IMR-90 (cell line): ENCODE measurements at regions not wholly inside any gene's neighbourhood (a gene's known extent, or its start where the extent isn't known, plus 50 kb on each side); places are given as distances from the start of the nearest gene placed in this dataset.

Experiments
- ATAC-seq: fragments of 200-7000 bp; cut with Tn5 transposase; 2 replicates; pipeline ENCODE4 v1.9.1; 2020; ENCODE audit warnings: low read depth, mild to moderate bottlenecking, moderate library complexity
- BruUV-seq: library from RNA; stranded (reverse); fragments of 400-500 nt; replicated peaks from 2 replicates; lab custom pipeline; 2021; lab: Mats Ljungman, UMichigan
- CTCF ChIA-PET: fragments of 300-600 bp; formaldehyde crosslinking; extraction: SDS; loops from one replicate; lab custom pipeline; 2021; ENCODE audit warnings: antibody characterized with exemption; lab: Yijun Ruan, JAX
- POLR2A ChIA-PET: fragments of 300-600 bp; sonication (Branson Sonifier 250); formaldehyde crosslinking; loops from one replicate; lab custom pipeline; 2022; ENCODE audit warnings: antibody characterized with exemption; ENCODE audit not compliant: unreplicated experiment; lab: Charles Lee
- DNase-seq: peaks from one replicate; pipeline ENCODE4 v3.0.0; 2013
- H2AFZ ChIP-seq: replicated peaks from 2 replicates; pipeline ENCODE3; 2013; ENCODE audit warnings: low read length, mild to moderate bottlenecking; ENCODE audit not compliant: poor library complexity
- H2AK5ac ChIP-seq: 2 replicates; pipeline ENCODE4 v1.6.1; 2013; ENCODE audit warnings: low read depth, low read length, inconsistent platforms
- H2AK9ac ChIP-seq: replicated peaks from 2 replicates; pipeline ENCODE3; 2013; ENCODE audit warnings: mild to moderate bottlenecking, low read depth, low read length, moderate library complexity; ENCODE audit not compliant: poor library complexity
- H2BK120ac ChIP-seq: 2 replicates; pipeline ENCODE4 v1.6.1; 2013; ENCODE audit warnings: low read depth, low read length, inconsistent platforms
- H2BK15ac ChIP-seq: 3 replicates; pipeline ENCODE4 v1.6.1; 2013; ENCODE audit warnings: low read depth, low read length, inconsistent platforms
- H2BK20ac ChIP-seq: 2 replicates; pipeline ENCODE4 v1.6.1; 2013; ENCODE audit warnings: low read depth, mild to moderate bottlenecking, inconsistent platforms, low read length, moderate library complexity
- H2BK5ac ChIP-seq: 2 replicates; pipeline ENCODE4 v1.6.1; 2013; ENCODE audit warnings: mild to moderate bottlenecking, low read depth, low read length, inconsistent platforms; ENCODE audit not compliant: poor library complexity, severe bottlenecking
- H3K14ac ChIP-seq: replicated peaks from 2 replicates; pipeline ENCODE4 v1.6.1; 2013; ENCODE audit warnings: low read depth, low read length, inconsistent platforms
- H3K18ac ChIP-seq: 2 replicates; pipeline ENCODE4 v1.6.1; 2013; ENCODE audit warnings: low read depth, low read length, control low read depth
- H3K23ac ChIP-seq: 2 replicates; pipeline ENCODE4 v1.6.1; 2013; ENCODE audit warnings: low read depth, low read length, inconsistent platforms
- H3K27ac ChIP-seq: 2 replicates; pipeline ENCODE4 v1.5.1; 2013; ENCODE audit warnings: mild to moderate bottlenecking, control low read depth, low read length; ENCODE audit not compliant: insufficient read depth
- H3K27me3 ChIP-seq: 2 replicates; pipeline ENCODE4 v1.6.1; 2013; ENCODE audit warnings: low read length; ENCODE audit not compliant: control insufficient read depth, insufficient read depth
- H3K36me3 ChIP-seq: 2 replicates; pipeline ENCODE4 v1.6.1; 2013; ENCODE audit warnings: low read length, mixed read lengths; ENCODE audit not compliant: control insufficient read depth, insufficient read depth
- H3K4ac ChIP-seq: 2 replicates; pipeline ENCODE4 v1.6.1; 2013; ENCODE audit warnings: low read depth, low read length, inconsistent platforms
- H3K4me1 ChIP-seq: 2 replicates; pipeline ENCODE4 v1.6.1; 2013; ENCODE audit warnings: low read length, mixed read lengths; ENCODE audit not compliant: control insufficient read depth, insufficient read depth
- H3K4me2 ChIP-seq: 2 replicates; pipeline ENCODE4 v1.6.1; 2013; ENCODE audit warnings: low read depth, mild to moderate bottlenecking, control low read depth, low read length, moderate library complexity
- H3K4me3 ChIP-seq: 2 replicates; pipeline ENCODE4 v1.5.1; 2013; ENCODE audit warnings: low read depth, mild to moderate bottlenecking, control low read depth, low read length, moderate library complexity; ENCODE audit not compliant: insufficient read depth
- H3K56ac ChIP-seq: 2 replicates; pipeline ENCODE4 v1.6.1; 2013; ENCODE audit warnings: low read length, inconsistent platforms; ENCODE audit not compliant: insufficient read depth; ENCODE audit errors: extremely low read depth
- H3K79me1 ChIP-seq, 2 experiments: 2 replicates each; pipeline ENCODE4 v1.6.1; 2013; ENCODE audit warnings: low read length in 2 of 2, inconsistent platforms in 1 of 2, low read depth in 1 of 2
- H3K9ac ChIP-seq: 2 replicates; pipeline ENCODE4 v1.6.1; 2013; ENCODE audit warnings: low read depth, low read length, control low read depth
- H3K9me1 ChIP-seq: 2 replicates; pipeline ENCODE4 v1.6.1; 2013; ENCODE audit warnings: low read length, inconsistent platforms; ENCODE audit not compliant: insufficient read depth
- H3K9me3 ChIP-seq: 2 replicates; pipeline ENCODE4 v1.6.1; 2013; ENCODE audit warnings: low read length; ENCODE audit not compliant: control insufficient read depth, insufficient read depth
- H4K20me1 ChIP-seq: 2 replicates; pipeline ENCODE4 v1.6.1; 2013; ENCODE audit warnings: low read length, inconsistent platforms; ENCODE audit not compliant: insufficient read depth
- H4K5ac ChIP-seq: 2 replicates; pipeline ENCODE4 v1.6.1; 2013; ENCODE audit warnings: mild to moderate bottlenecking, low read depth, low read length, control low read depth
- H4K8ac ChIP-seq, 2 experiments: 2 replicates each; pipeline ENCODE4 v1.6.1; 2013; ENCODE audit warnings: low read depth in 2 of 2, low read length in 2 of 2, control low read depth in 1 of 2, inconsistent platforms in 1 of 2
- H4K91ac ChIP-seq: 2 replicates; pipeline ENCODE4 v1.6.1; 2013; ENCODE audit warnings: low read depth, low read length, inconsistent platforms; ENCODE audit not compliant: insufficient read depth
- BHLHE40 ChIP-seq: fragments of 150-350 bp; IDR thresholded peaks from 2 replicates; pipeline ENCODE4 v1.6.1; 2016; ENCODE audit warnings: mild to moderate bottlenecking, low read depth, low read length
- MAFK ChIP-seq: IDR thresholded peaks from 2 replicates; pipeline ENCODE4 v1.6.1; 2012; ENCODE audit warnings: low read depth, low read length, improper control_type of control experiment
- MAZ ChIP-seq: IDR thresholded peaks from 2 replicates; pipeline ENCODE4 v1.6.1; 2012; ENCODE audit warnings: low read depth, mild to moderate bottlenecking, low read length, improper control_type of control experiment, moderate library complexity, borderline replicate concordance
- NFE2L2 ChIP-seq: fragments of 150-350 bp; IDR thresholded peaks from 2 replicates; pipeline ENCODE4 v1.6.1; 2016; ENCODE audit warnings: low read depth, mild to moderate bottlenecking, low read length
- RCOR1 ChIP-seq: IDR thresholded peaks from 2 replicates; pipeline ENCODE4 v1.6.1; 2012; ENCODE audit warnings: mild to moderate bottlenecking, low read length, improper control_type of control experiment; ENCODE audit not compliant: insufficient replicate concordance
- RFX5 ChIP-seq: IDR thresholded peaks from 2 replicates; pipeline ENCODE4 v1.8.0; 2012; ENCODE audit warnings: low read depth, mild to moderate bottlenecking, low read length, moderate library complexity
- WGBS, 2 experiments: methylation state at CpG; one replicate each; pipeline versions ENCODE4 v1.1.5 to v1.1.7; 2013; ENCODE audit warnings: missing lambda C conversion rate in 2 of 2; ENCODE audit not compliant: insufficient read length in 1 of 2; ENCODE audit errors: extremely low coverage in 2 of 2; 5-methylcytosine and 5-hydroxymethylcytosine counted together
- dilution Hi-C: fragments of 300-500 bp; cut with HindIII; formaldehyde crosslinking; loops from one replicate; pipeline ENCODE4 v1.14.3; 2018; ENCODE audit warnings: low sequenced_read_pairs; ENCODE audit not compliant: unreplicated experiment
- in situ Hi-C: fragments of 300-500 bp; cut with MboI; formaldehyde crosslinking; loops from 3 replicates; pipeline ENCODE4 v1.14.3; 2019; ENCODE audit warnings: low sequenced_read_pairs, inconsistent platforms, mixed read lengths
- intact Hi-C: fragments of 100-400 bp; cut with micrococcal nuclease; formaldehyde crosslinking; loops from 2 replicates; pipeline ENCODE4 v1.10.0; 2022
- TF ChIP-seq, protein P1 (sequence below): fragments of 150-350 bp; IDR thresholded peaks from 2 replicates; pipeline ENCODE4 v1.6.1; 2016; ENCODE audit warnings: low read depth, mild to moderate bottlenecking, low read length, moderate library complexity, borderline replicate concordance

DNA sequence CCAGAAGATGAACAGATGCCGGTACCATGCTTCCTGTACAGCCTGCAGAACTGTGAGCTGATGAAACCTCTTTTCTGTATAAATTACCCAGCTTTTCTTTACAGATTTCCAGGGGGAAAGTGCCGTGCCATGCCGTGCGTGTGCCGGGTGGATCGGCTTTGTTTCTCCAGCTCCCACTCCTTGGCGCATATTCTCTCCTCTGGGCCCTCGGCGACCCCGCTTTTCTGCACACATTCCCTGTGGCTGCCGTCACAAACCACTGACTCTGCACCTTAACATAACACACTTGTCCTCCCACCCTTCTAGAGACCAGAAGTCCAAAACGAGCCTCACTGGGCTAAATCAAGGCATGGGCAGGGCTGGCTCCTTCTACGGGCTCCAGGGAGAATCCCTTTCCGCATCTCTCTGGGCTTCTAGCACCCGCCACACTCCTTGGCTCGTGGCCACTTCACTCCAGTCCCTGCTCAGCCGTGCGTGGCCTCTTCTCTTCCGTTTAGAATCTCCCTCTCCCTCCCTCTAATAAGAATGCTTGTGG lies 164.9 kb downstream of the C16orf95 start:
- dilution Hi-C loops (no loop called here), intact Hi-C loops (no loop called here), in situ Hi-C loops (no loop called here)
- no peak overlapping the region for H2AK9ac ChIP-seq
- no peak overlapping the region for H4K8ac ChIP-seq
- no peaks in the 10 kb centered on the region; the same call in 1 of the 2 replicates for H3K4me1 ChIP-seq
- no peak overlapping the region for H3K18ac ChIP-seq
- H3K9ac ChIP-seq: no peak overlapping the region
- H4K5ac ChIP-seq: no peak overlapping the region
- 85% methylated on average over 15 of the region's 19 CpGs; no CpG with 5 or more reads in 1 of the 2 experiments for WGBS, 2 experiments
- H2BK120ac ChIP-seq: no peak overlapping the region
- no peak overlapping the region for H2AFZ ChIP-seq
- no peak overlapping the region for H4K91ac ChIP-seq
- no peak for TF ChIP-seq RCOR1
- TF ChIP-seq, protein P1, sequence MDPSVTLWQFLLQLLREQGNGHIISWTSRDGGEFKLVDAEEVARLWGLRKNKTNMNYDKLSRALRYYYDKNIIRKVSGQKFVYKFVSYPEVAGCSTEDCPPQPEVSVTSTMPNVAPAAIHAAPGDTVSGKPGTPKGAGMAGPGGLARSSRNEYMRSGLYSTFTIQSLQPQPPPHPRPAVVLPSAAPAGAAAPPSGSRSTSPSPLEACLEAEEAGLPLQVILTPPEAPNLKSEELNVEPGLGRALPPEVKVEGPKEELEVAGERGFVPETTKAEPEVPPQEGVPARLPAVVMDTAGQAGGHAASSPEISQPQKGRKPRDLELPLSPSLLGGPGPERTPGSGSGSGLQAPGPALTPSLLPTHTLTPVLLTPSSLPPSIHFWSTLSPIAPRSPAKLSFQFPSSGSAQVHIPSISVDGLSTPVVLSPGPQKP: no peak
- no peak for TF ChIP-seq NFE2L2
- TF ChIP-seq MAFK: no peak
- TF ChIP-seq BHLHE40: no peak
- TF ChIP-seq MAZ: no peak
- no peak for TF ChIP-seq RFX5
- DNase-seq: no peak
- H3K27me3 ChIP-seq: peaks cover 24% of the 10 kb centered on the region
- no peak overlapping the region for H2BK15ac ChIP-seq
- ChIA-PET POLR2A (no interaction called here), CTCF (no interaction called here)
- H2BK20ac ChIP-seq: no peak overlapping the region
- H3K4me3 ChIP-seq: no peak overlapping the region
- H2BK5ac ChIP-seq: no peak overlapping the region
- no peak overlapping the region for H2AK5ac ChIP-seq
- H3K79me1 ChIP-seq: no peaks in the 10 kb centered on the region
- no peak overlapping the region for H3K4me2 ChIP-seq
- H3K27ac ChIP-seq: no peak overlapping the region
- H3K9me1 ChIP-seq: no peaks in the 10 kb centered on the region
- no peak overlapping the region for H3K14ac ChIP-seq
- H3K56ac ChIP-seq: no peak overlapping the region
- ATAC-seq: no peak
- H3K9me3 ChIP-seq: peaks cover 10% of the 10 kb centered on the region
- H4K20me1 ChIP-seq: no peaks in the 10 kb centered on the region
- H3K23ac ChIP-seq: no peak overlapping the region
- BruUV-seq: no TSS peak
- no peaks in the 10 kb centered on the region for H3K36me3 ChIP-seq
- H3K4ac ChIP-seq: no peak overlapping the region
